D721Med (cell line): ENCODE measurements at regions not wholly inside any gene's neighbourhood (a gene's known extent, or its start where the extent isn't known, plus 50 kb on each side); places are given as distances from the start of the nearest gene placed in this dataset.

Source experiments
- DNase-seq: peaks from one replicate; pipeline ENCODE4 v3.0.0; 2011; ENCODE audit warnings: low spot score; ENCODE audit not compliant: insufficient read length
- FAIRE-seq: peaks from 2 replicates; lab custom pipeline; 2011; peaks lifted over from hg19 to GRCh38; lab: Jason Lieb, UNC
- CTCF ChIP-seq: IDR thresholded peaks from 2 replicates; pipeline ENCODE4 v1.5.1; 2012; ENCODE audit warnings: mild to moderate bottlenecking, control low read depth; ENCODE audit not compliant: insufficient read depth; ENCODE audit errors: missing control alignments

DNA sequence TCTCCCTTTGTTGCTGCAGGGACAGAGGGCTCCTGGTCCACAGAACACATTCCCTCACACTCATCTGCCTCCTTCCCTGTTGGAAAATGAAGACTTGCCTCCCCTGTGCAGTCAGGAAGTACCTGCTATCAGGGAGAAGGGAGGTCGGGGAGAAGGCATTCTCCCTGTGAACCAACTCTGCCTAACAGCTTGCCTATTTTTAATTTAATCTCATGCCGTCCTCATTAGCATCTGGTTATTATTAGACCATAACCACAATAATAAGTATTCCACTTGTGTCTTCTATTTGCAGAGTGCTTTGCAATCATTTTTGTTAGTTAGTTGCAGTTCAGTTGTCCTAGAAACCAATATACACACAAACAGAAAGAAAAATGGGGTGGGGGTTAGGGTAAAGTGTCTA is 232.6 kb upstream of the SKOR2 start:
- DNase-seq (no peak), FAIRE-seq (no peak)
- no peak for TF ChIP-seq CTCF

DNA sequence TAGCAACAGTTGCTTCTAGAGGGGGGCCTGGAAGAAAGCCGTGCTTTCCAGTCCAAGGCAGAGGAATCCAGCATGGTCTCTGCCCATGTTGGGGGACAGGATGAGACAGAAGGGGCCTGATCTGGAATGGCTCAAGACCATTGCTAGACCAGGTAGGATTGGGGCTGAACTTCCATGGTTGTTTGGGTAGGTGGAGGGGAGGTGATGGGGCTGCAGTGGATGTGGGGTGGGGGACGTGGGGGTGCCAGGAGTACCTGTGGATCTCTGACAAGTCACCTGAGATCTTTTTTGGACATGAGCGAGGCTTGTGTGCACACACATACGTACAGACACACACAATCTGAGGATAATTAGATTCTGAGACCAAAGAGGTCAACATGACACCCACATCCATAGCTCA is 228.7 kb upstream of the SKOR2 start:
- no peak for FAIRE-seq

DNA sequence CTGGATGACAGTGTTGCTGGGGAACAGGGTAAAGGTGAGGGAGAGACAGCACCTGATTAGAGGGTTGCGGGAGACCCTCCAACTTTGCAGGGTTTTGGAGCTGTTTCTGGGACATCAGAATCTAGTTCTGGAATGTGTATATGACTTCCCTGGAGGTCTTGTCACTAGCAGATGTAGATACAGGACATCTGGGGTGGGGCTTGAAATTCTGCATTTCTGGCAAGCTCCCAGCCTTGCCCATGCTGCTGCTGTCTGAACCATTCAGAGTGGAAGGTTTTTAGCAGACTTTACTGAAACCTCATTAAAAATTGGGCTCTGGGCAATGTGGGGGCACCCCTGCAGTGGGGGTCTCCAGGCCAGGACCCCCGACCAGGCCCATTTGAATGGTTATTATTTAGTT is 220.3 kb upstream of the SKOR2 start:
- DNase-seq (no peak), FAIRE-seq (no peak)
- no peak for TF ChIP-seq CTCF

More for the DNA sequence above, 228.7 kb upstream of the SKOR2 start:
- no peak for TF ChIP-seq CTCF
- DNase-seq, result no peak

DNA sequence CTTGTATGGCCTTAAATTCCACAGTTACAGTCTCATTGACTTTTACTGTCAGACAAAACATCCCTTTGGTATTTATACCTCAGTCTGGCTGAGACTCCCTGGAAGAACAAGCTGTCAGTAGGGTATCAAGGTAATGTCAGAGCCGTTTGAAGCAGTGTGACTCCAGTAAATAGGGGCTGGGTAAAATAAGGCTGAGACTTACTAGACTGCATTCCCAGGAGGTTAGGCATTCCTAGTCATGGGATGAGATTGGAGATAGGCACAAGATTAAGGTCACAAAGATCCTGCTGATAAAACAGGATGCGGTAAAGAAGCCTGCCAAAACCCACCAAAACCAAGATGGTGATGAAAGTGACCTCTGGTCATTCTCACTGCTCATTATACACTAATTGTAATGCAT is 219.5 kb upstream of the SKOR2 start:
- TF ChIP-seq CTCF, result no peak
- DNase-seq (no peak), FAIRE-seq (no peak)

- TF ChIP-seq CTCF, result no peak
- DNase-seq, result no peak
- FAIRE-seq, result no peak
Measured at GRCh38 chr18:47469576-47469975, 218.1 kb upstream of the SKOR2 start.

DNA sequence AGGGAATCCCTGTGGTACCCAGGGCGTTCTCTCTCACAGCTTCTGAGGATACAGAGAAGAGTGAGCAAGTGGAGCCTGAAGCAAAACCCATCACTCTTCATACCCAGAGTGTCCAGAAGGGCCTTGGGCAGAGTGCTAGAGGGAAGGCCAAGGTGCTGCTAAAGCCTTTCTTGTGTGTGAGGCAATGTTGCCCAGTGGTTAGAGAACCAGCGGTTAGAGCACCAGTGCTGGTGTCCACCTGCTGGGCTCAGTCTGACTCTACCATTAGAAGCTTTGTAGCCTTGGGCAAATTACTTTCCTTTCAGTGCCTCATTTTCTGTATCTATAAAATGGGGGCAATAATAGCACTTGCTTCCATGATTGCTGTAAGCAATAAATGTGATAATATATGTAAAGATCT is 210.5 kb upstream of the SKOR2 start:
- no peak for DNase-seq
- TF ChIP-seq CTCF, result no peak
- no peak for FAIRE-seq

- DNase-seq, result no peak
- TF ChIP-seq CTCF, result no peak
- no peak for FAIRE-seq
Measured at GRCh38 chr18:47461406-47461948, 210.0 kb upstream of the SKOR2 start.
